Stimulated activated memory B cell treated with anti-CD40 and anti-IgM and Interleukin-4, amounts not matched to agents 10 μg/mL and 1 μg/mL and 100 μg/mL, for 72 hours (primary cell): ENCODE measurements at regions not wholly inside any gene's neighbourhood (a gene's known extent, or its start where the extent isn't known, plus 50 kb on each side); places are given as distances from the start of the nearest gene placed in this dataset.

ENCODE experiments used
- ATAC-seq: fragments of 150-1000 bp; cut with Tn5 transposase; 2 replicates; pipeline ENCODE4 v1.10.0; 2021
- H3K27ac Mint-ChIP-seq: one replicate; pipeline ENCODE4 v1.8.0; 2022; ENCODE audit warnings: mild to moderate bottlenecking, mixed read lengths
- H3K27me3 Mint-ChIP-seq: one replicate; pipeline ENCODE4 v1.8.0; 2022; ENCODE audit warnings: mixed read lengths
- H3K36me3 Mint-ChIP-seq: one replicate; pipeline ENCODE4 v1.8.0; 2022; ENCODE audit warnings: mixed read lengths
- H3K4me1 Mint-ChIP-seq: one replicate; pipeline ENCODE4 v1.8.0; 2022; ENCODE audit warnings: mixed read lengths
- H3K4me3 Mint-ChIP-seq: one replicate; pipeline ENCODE4 v1.8.0; 2022; ENCODE audit warnings: mild to moderate bottlenecking, moderate library complexity, mixed read lengths
- H3K9me3 Mint-ChIP-seq: one replicate; pipeline ENCODE4 v1.8.0; 2022; ENCODE audit warnings: mixed read lengths

GRCh38 chr3:28110869-28111268 lies 130.6 kb upstream of the CMC1 start:
- ATAC-seq: no peak
- no peaks in the 10 kb centered on the region for H3K27me3 Mint-ChIP-seq
- no peaks in the 10 kb centered on the region for H3K4me1 Mint-ChIP-seq
- no peak overlapping the region for H3K27ac Mint-ChIP-seq
- H3K4me3 Mint-ChIP-seq: no peak overlapping the region
- no peaks in the 10 kb centered on the region for H3K36me3 Mint-ChIP-seq
- no peaks in the 10 kb centered on the region for H3K9me3 Mint-ChIP-seq

- Mint-ChIP-seq H3K4me1 (no peaks in the 10 kb centered on the region), H3K4me3 (no peak overlapping the region), H3K36me3 (no peaks in the 10 kb centered on the region), H3K27me3 (peaks cover 8% of the 10 kb centered on the region), H3K9me3 (no peaks in the 10 kb centered on the region), H3K27ac (no peak overlapping the region)
- ATAC-seq: peak; percentile 24
Observed at GRCh38 chr3:28114893-28115292, 126.5 kb upstream of the CMC1 start.

- Mint-ChIP-seq H3K9me3 (no peaks in the 10 kb centered on the region), H3K27ac (no peak overlapping the region), H3K36me3 (no peaks in the 10 kb centered on the region), H3K4me3 (no peak overlapping the region), H3K27me3 (peaks cover 8% of the 10 kb centered on the region), H3K4me1 (no peaks in the 10 kb centered on the region)
- ATAC-seq: no peak
Observed at GRCh38 chr3:28115316-28115715, 126.1 kb upstream of the CMC1 start.

- Mint-ChIP-seq H3K9me3 (no peaks in the 10 kb centered on the region), H3K4me1 (no peaks in the 10 kb centered on the region), H3K27me3 (peaks cover 8% of the 10 kb centered on the region), H3K36me3 (no peaks in the 10 kb centered on the region), H3K27ac (no peak overlapping the region), H3K4me3 (no peak overlapping the region)
- no peak for ATAC-seq
Observed at GRCh38 chr3:28117598-28117997, 123.8 kb upstream of the CMC1 start.

- Mint-ChIP-seq H3K4me1 (no peaks in the 10 kb centered on the region), H3K9me3 (no peaks in the 10 kb centered on the region), H3K4me3 (no peak overlapping the region), H3K27me3 (peaks cover 8% of the 10 kb centered on the region), H3K27ac (no peak overlapping the region), H3K36me3 (no peaks in the 10 kb centered on the region)
- no peak for ATAC-seq
Observed at GRCh38 chr3:28118087-28118486, 123.3 kb upstream of the CMC1 start.

GRCh38 chr3:28122227-28122626 lies 119.2 kb upstream of the CMC1 start:
- Mint-ChIP-seq H3K36me3 (no peaks in the 10 kb centered on the region), H3K9me3 (no peaks in the 10 kb centered on the region), H3K4me3 (no peak overlapping the region), H3K27ac (no peak overlapping the region), H3K4me1 (peaks cover 9% of the 10 kb centered on the region), H3K27me3 (peaks cover 8% of the 10 kb centered on the region)
- ATAC-seq: no peak

GRCh38 chr3:28124882-28125281 lies 116.5 kb upstream of the CMC1 start:
- no peaks in the 10 kb centered on the region for H3K36me3 Mint-ChIP-seq
- no peaks in the 10 kb centered on the region for H3K9me3 Mint-ChIP-seq
- H3K4me1 Mint-ChIP-seq: peaks cover 9% of the 10 kb centered on the region
- no peak overlapping the region for H3K4me3 Mint-ChIP-seq
- ATAC-seq: peak; percentile 57
- peak overlapping the region; percentile 55 for H3K27ac Mint-ChIP-seq
- H3K27me3 Mint-ChIP-seq: no peaks in the 10 kb centered on the region

- Mint-ChIP-seq H3K27me3 (no peaks in the 10 kb centered on the region), H3K36me3 (no peaks in the 10 kb centered on the region), H3K4me3 (no peak overlapping the region), H3K9me3 (no peaks in the 10 kb centered on the region), H3K4me1 (peaks cover 9% of the 10 kb centered on the region), H3K27ac (peak overlapping the region; percentile 55)
- ATAC-seq: no peak
Observed at GRCh38 chr3:28125342-28125741, 116.1 kb upstream of the CMC1 start.

- Mint-ChIP-seq H3K4me3 (no peak overlapping the region), H3K27ac (no peak overlapping the region), H3K36me3 (no peaks in the 10 kb centered on the region), H3K9me3 (no peaks in the 10 kb centered on the region), H3K27me3 (no peaks in the 10 kb centered on the region), H3K4me1 (no peaks in the 10 kb centered on the region)
- no peak for ATAC-seq
Observed at GRCh38 chr3:28130836-28131235, 110.6 kb upstream of the CMC1 start.

GRCh38 chr3:28132941-28133340 lies 108.5 kb upstream of the CMC1 start:
- ATAC-seq: no peak
- no peaks in the 10 kb centered on the region for H3K27me3 Mint-ChIP-seq
- H3K4me1 Mint-ChIP-seq: no peaks in the 10 kb centered on the region
- no peaks in the 10 kb centered on the region for H3K9me3 Mint-ChIP-seq
- H3K27ac Mint-ChIP-seq: no peak overlapping the region
- H3K36me3 Mint-ChIP-seq: no peaks in the 10 kb centered on the region
- no peak overlapping the region for H3K4me3 Mint-ChIP-seq

- no peak overlapping the region for H3K27ac Mint-ChIP-seq
Observed at GRCh38 chr3:28134198-28134597, 107.2 kb upstream of the CMC1 start.

GRCh38 chr3:28134792-28135375 lies 106.5 kb upstream of the CMC1 start:
- no peaks in the 10 kb centered on the region for H3K9me3 Mint-ChIP-seq
- no peak overlapping the region for H3K4me3 Mint-ChIP-seq
- H3K36me3 Mint-ChIP-seq: no peaks in the 10 kb centered on the region
- no peaks in the 10 kb centered on the region for H3K4me1 Mint-ChIP-seq
- no peaks in the 10 kb centered on the region for H3K27me3 Mint-ChIP-seq
- no peak for ATAC-seq
- H3K27ac Mint-ChIP-seq: no peak overlapping the region

More at GRCh38 chr3:28134198-28134597, 107.2 kb upstream of the CMC1 start:
- H3K4me1 Mint-ChIP-seq: no peaks in the 10 kb centered on the region
- no peaks in the 10 kb centered on the region for H3K36me3 Mint-ChIP-seq
- no peak for ATAC-seq
- no peaks in the 10 kb centered on the region for H3K9me3 Mint-ChIP-seq
- H3K27me3 Mint-ChIP-seq: no peaks in the 10 kb centered on the region
- H3K4me3 Mint-ChIP-seq: no peak overlapping the region

GRCh38 chr3:28136607-28137216 lies 104.7 kb upstream of the CMC1 start:
- Mint-ChIP-seq H3K36me3 (no peaks in the 10 kb centered on the region), H3K9me3 (no peaks in the 10 kb centered on the region), H3K27ac (no peak overlapping the region), H3K4me3 (no peak overlapping the region), H3K27me3 (no peaks in the 10 kb centered on the region), H3K4me1 (no peaks in the 10 kb centered on the region)
- ATAC-seq: no peak

GRCh38 chr3:28138043-28138610 lies 103.3 kb upstream of the CMC1 start:
- no peaks in the 10 kb centered on the region for H3K9me3 Mint-ChIP-seq
- no peak for ATAC-seq

GRCh38 chr3:28139288-28139687 lies 102.1 kb upstream of the CMC1 start:
- no peaks in the 10 kb centered on the region for H3K36me3 Mint-ChIP-seq
- no peak overlapping the region for H3K4me3 Mint-ChIP-seq
- no peaks in the 10 kb centered on the region for H3K27me3 Mint-ChIP-seq
- ATAC-seq: no peak
- no peaks in the 10 kb centered on the region for H3K9me3 Mint-ChIP-seq
- H3K27ac Mint-ChIP-seq: no peak overlapping the region
- no peaks in the 10 kb centered on the region for H3K4me1 Mint-ChIP-seq

More at GRCh38 chr3:28138043-28138610, 103.3 kb upstream of the CMC1 start:
- Mint-ChIP-seq H3K27ac (no peak overlapping the region), H3K4me1 (no peaks in the 10 kb centered on the region), H3K36me3 (no peaks in the 10 kb centered on the region), H3K4me3 (no peak overlapping the region), H3K27me3 (no peaks in the 10 kb centered on the region)

- no peaks in the 10 kb centered on the region for H3K27me3 Mint-ChIP-seq
- no peaks in the 10 kb centered on the region for H3K4me1 Mint-ChIP-seq
- no peak for ATAC-seq
- no peak overlapping the region for H3K4me3 Mint-ChIP-seq
- no peaks in the 10 kb centered on the region for H3K36me3 Mint-ChIP-seq
- no peak overlapping the region for H3K27ac Mint-ChIP-seq
- H3K9me3 Mint-ChIP-seq: no peaks in the 10 kb centered on the region
Observed at GRCh38 chr3:28139967-28140634, 101.3 kb upstream of the CMC1 start.
